ENCODE measurements at regions not wholly inside any gene's neighbourhood (a gene's known extent, or its start where the extent isn't known, plus 50 kb on each side); places are given as distances from the start of the nearest gene placed in this dataset.
"Not testable (repeated sequence)": the region's sequence is repeated elsewhere in the genome, so short reads cannot be mapped to it uniquely, and the experiment has no call there.

- DNase-seq (ENCODE audit: low read depth, low spot score) = no peak
- no peak overlapping the region for H3K4me3 ChIP-seq (ENCODE audit: low read length)
Observed at GRCh38 chr10:4442296-4442695, 383.7 kb upstream of the AKR1E2 start.

GRCh38 chr10:4440260-4440659 is 385.7 kb upstream of the AKR1E2 start:
- DNase-seq (ENCODE audit: low read depth, low spot score) = no peak

GRCh38 chr10:4437791-4438190 is 388.2 kb upstream of the AKR1E2 start:
- no peak for DNase-seq (ENCODE audit: low read depth, low spot score)
- no peak overlapping the region for H3K4me3 ChIP-seq (ENCODE audit: low read length)

More at GRCh38 chr10:4440260-4440659, 385.7 kb upstream of the AKR1E2 start:
- H3K4me3 ChIP-seq (ENCODE audit: low read length) = no peak overlapping the region

- no peak overlapping the region for H3K4me3 ChIP-seq (ENCODE audit: low read length)
Observed at GRCh38 chr10:4437061-4437460, 388.9 kb upstream of the AKR1E2 start.

GRCh38 chr10:4436103-4436502 is 389.9 kb upstream of the AKR1E2 start:
- no peak for DNase-seq (ENCODE audit: low read depth, low spot score)
- H3K4me3 ChIP-seq (ENCODE audit: low read length) = no peak overlapping the region

More at GRCh38 chr10:4437061-4437460, 388.9 kb upstream of the AKR1E2 start:
- DNase-seq (ENCODE audit: low read depth, low spot score) = no peak

GRCh38 chr10:4434516-4435071 is 391.4 kb upstream of the AKR1E2 start:
- DNase-seq (ENCODE audit: low read depth, low spot score) = no peak
- H3K4me3 ChIP-seq (ENCODE audit: low read length) = no peak overlapping the region

- DNase-seq (ENCODE audit: low read depth, low spot score) = no peak
- no peak overlapping the region for H3K4me3 ChIP-seq (ENCODE audit: low read length)
Observed at GRCh38 chr10:4434105-4434504, 391.9 kb upstream of the AKR1E2 start.

GRCh38 chr10:4431114-4431863 is 394.7 kb upstream of the AKR1E2 start:
- DNase-seq (ENCODE audit: low read depth, low spot score) = no peak
- no peak overlapping the region for H3K4me3 ChIP-seq (ENCODE audit: low read length)

- no peak for DNase-seq (ENCODE audit: low read depth, low spot score)
- no peak overlapping the region for H3K4me3 ChIP-seq (ENCODE audit: low read length)
Observed at GRCh38 chr10:4429571-4429970, 396.4 kb upstream of the AKR1E2 start.

- no peak for DNase-seq (ENCODE audit: low read depth, low spot score)
- H3K4me3 ChIP-seq (ENCODE audit: low read length) = no peak overlapping the region
Observed at GRCh38 chr10:4427532-4427931, 398.5 kb upstream of the AKR1E2 start.

GRCh38 chr10:4426866-4427265 is 399.1 kb upstream of the AKR1E2 start:
- DNase-seq (ENCODE audit: low read depth, low spot score) = no peak
- H3K4me3 ChIP-seq (ENCODE audit: low read length) = no peak overlapping the region

- DNase-seq (ENCODE audit: low read depth, low spot score) = no peak
- H3K4me3 ChIP-seq (ENCODE audit: low read length) = no peak overlapping the region
Observed at GRCh38 chr10:4409319-4409718, 416.7 kb upstream of the AKR1E2 start.

- no peak overlapping the region for H3K4me3 ChIP-seq (ENCODE audit: low read length)
- DNase-seq (ENCODE audit: low read depth, low spot score) = no peak
Observed at GRCh38 chr10:4407783-4408182, 418.2 kb upstream of the AKR1E2 start.

GRCh38 chr10:4405828-4406227 is 420.2 kb upstream of the AKR1E2 start:
- H3K4me3 ChIP-seq (ENCODE audit: low read length) = no peak overlapping the region

GRCh38 chr10:4403638-4404252 is 422.3 kb upstream of the AKR1E2 start:
- no peak overlapping the region for H3K4me3 ChIP-seq (ENCODE audit: low read length)
- no peak for DNase-seq (ENCODE audit: low read depth, low spot score)

More at GRCh38 chr10:4405828-4406227, 420.2 kb upstream of the AKR1E2 start:
- DNase-seq (ENCODE audit: low read depth, low spot score) = no peak

- H3K4me3 ChIP-seq (ENCODE audit: low read length) = not testable (repeated sequence)
Observed at GRCh38 chr10:4401080-4401479, 424.9 kb upstream of the AKR1E2 start.

GRCh38 chr10:4399556-4399955 is 426.5 kb upstream of the AKR1E2 start:
- no peak for DNase-seq (ENCODE audit: low read depth, low spot score)
- no peak overlapping the region for H3K4me3 ChIP-seq (ENCODE audit: low read length)

More at GRCh38 chr10:4401080-4401479, 424.9 kb upstream of the AKR1E2 start:
- not testable (repeated sequence) for DNase-seq (ENCODE audit: low read depth, low spot score)

GRCh38 chr10:4398602-4399001 is 427.4 kb upstream of the AKR1E2 start:
- DNase-seq (ENCODE audit: low read depth, low spot score) = no peak
- no peak overlapping the region for H3K4me3 ChIP-seq (ENCODE audit: low read length)

- H3K4me3 ChIP-seq (ENCODE audit: low read length) = no peak overlapping the region
- no peak for DNase-seq (ENCODE audit: low read depth, low spot score)
Observed at GRCh38 chr10:4397337-4397736, 428.7 kb upstream of the AKR1E2 start.

Measured in Jurkat, Clone E6-1 (cell line).